ENCODE measurements at regions not wholly inside any gene's neighbourhood (a gene's known extent, or its start where the extent isn't known, plus 50 kb on each side); places are given as distances from the start of the nearest gene placed in this dataset.
"Not testable (repeated sequence)": the region's sequence is repeated elsewhere in the genome, so short reads cannot be mapped to it uniquely, and the experiment has no call there.

- no peak for DNase-seq (ENCODE audit: low spot score in 2 of 2)
- no peaks in the 10 kb centered on the region for H3K9me3 ChIP-seq
- TF ChIP-seq POLR2AphosphoS5 (IDR thresholded peaks at IDR 0.05) (no peak), EP300 (IDR thresholded peaks at IDR 0.05) (no peak), CTCF (IDR thresholded peaks at IDR 0.05) (no peak), POLR2A (IDR thresholded peaks at IDR 0.05) (no peak)
- H3K4me1 ChIP-seq = peaks cover 6% of the 10 kb centered on the region
- H3K36me3 ChIP-seq = no peaks in the 10 kb centered on the region
- no peak overlapping the region for H3K4me3 ChIP-seq
- WGBS = 82% methylated on average over 3 of the region's 3 CpGs
- H3K27ac ChIP-seq = no peak overlapping the region
- no peaks in the 10 kb centered on the region for H3K27me3 ChIP-seq
Measured at GRCh38 chr3:18556001-18556408, 130.9 kb upstream of the SATB1 start.

- not testable (repeated sequence) for H3K27me3 ChIP-seq; H3K4me1 ChIP-seq; H3K36me3 ChIP-seq; H3K27ac ChIP-seq; DNase-seq (ENCODE audit: low spot score in 2 of 2); H3K9me3 ChIP-seq; H3K4me3 ChIP-seq
- 78% methylated on average over 9 of the region's 9 CpGs for WGBS
Measured at GRCh38 chr3:18552579-18553105, 127.5 kb upstream of the SATB1 start.

- no peaks in the 10 kb centered on the region for H3K27me3 ChIP-seq
- no peak overlapping the region for H3K4me3 ChIP-seq
- no peaks in the 10 kb centered on the region for H3K9me3 ChIP-seq
- TF ChIP-seq EP300 (IDR thresholded peaks at IDR 0.05) = no peak
- TF ChIP-seq CTCF (IDR thresholded peaks at IDR 0.05) = no peak
- TF ChIP-seq POLR2A (IDR thresholded peaks at IDR 0.05) = no peak
- TF ChIP-seq POLR2AphosphoS5 (IDR thresholded peaks at IDR 0.05) = no peak
- no peaks in the 10 kb centered on the region for H3K4me1 ChIP-seq
- no peak overlapping the region for H3K27ac ChIP-seq
- whole genome bisulfite sequencing = 92% methylated on average over 2 of the region's 2 CpGs
- no peaks in the 10 kb centered on the region for H3K36me3 ChIP-seq
- DNase-seq (ENCODE audit: low spot score in 2 of 2) = no peak
Measured at GRCh38 chr3:18546632-18547031, 121.5 kb upstream of the SATB1 start.

GRCh38 chr3:18544146-18544545 is 119.0 kb upstream of the SATB1 start:
- Histone ChIP-seq H3K27me3 (no peaks in the 10 kb centered on the region), H3K27ac (no peak overlapping the region), H3K4me1 (no peaks in the 10 kb centered on the region), H3K4me3 (no peak overlapping the region), H3K9me3 (no peaks in the 10 kb centered on the region), H3K36me3 (no peaks in the 10 kb centered on the region)
- no peak for DNase-seq (ENCODE audit: low spot score in 2 of 2)
- TF ChIP-seq POLR2AphosphoS5 (IDR thresholded peaks at IDR 0.05) (no peak), CTCF (IDR thresholded peaks at IDR 0.05) (no peak), POLR2A (IDR thresholded peaks at IDR 0.05) (no peak), EP300 (IDR thresholded peaks at IDR 0.05) (no peak)
- WGBS = 67% methylated on average over 4 of the region's 4 CpGs

GRCh38 chr3:18538463-18539230 is 113.5 kb upstream of the SATB1 start:
- H3K9me3 ChIP-seq = no peaks in the 10 kb centered on the region
- no peak overlapping the region for H3K4me3 ChIP-seq
- no peak for DNase-seq (ENCODE audit: low spot score in 2 of 2)
- no peaks in the 10 kb centered on the region for H3K27me3 ChIP-seq
- H3K27ac ChIP-seq = no peak overlapping the region
- WGBS = 89% methylated on average over 7 of the region's 7 CpGs
- no peaks in the 10 kb centered on the region for H3K36me3 ChIP-seq
- no peak for TF ChIP-seq POLR2A (IDR thresholded peaks at IDR 0.05)
- no peak for TF ChIP-seq CTCF (IDR thresholded peaks at IDR 0.05)
- TF ChIP-seq EP300 (IDR thresholded peaks at IDR 0.05) = no peak
- no peak for TF ChIP-seq POLR2AphosphoS5 (IDR thresholded peaks at IDR 0.05)
- no peaks in the 10 kb centered on the region for H3K4me1 ChIP-seq

All from suprapubic skin (tissue), 4 donors.